Mammary epithelial cell (primary cell): ENCODE measurements at regions not wholly inside any gene's neighbourhood (a gene's known extent, or its start where the extent isn't known, plus 50 kb on each side); places are given as distances from the start of the nearest gene placed in this dataset.

ENCODE experiments used
- EZH2 ChIP-seq: IDR thresholded peaks from 2 replicates; pipeline ENCODE4 v1.6.1; 2012; ENCODE audit warnings: low read length, inconsistent platforms, borderline replicate concordance
- TF ChIP-seq, protein P1 (sequence below), 2 donors: IDR thresholded peaks in 1 of 2; conservative IDR thresholded peaks in 1 of 2; 2 replicates each; pipeline ENCODE4 v1.5.1; 2011 to 2012; ENCODE audit warnings: inconsistent platforms in 2 of 2, low read length in 2 of 2, mild to moderate bottlenecking in 2 of 2, control low read depth in 1 of 2, low read depth in 1 of 2; ENCODE audit not compliant: insufficient read depth in 1 of 2; ENCODE audit errors: extremely low read depth in 1 of 2

DNA sequence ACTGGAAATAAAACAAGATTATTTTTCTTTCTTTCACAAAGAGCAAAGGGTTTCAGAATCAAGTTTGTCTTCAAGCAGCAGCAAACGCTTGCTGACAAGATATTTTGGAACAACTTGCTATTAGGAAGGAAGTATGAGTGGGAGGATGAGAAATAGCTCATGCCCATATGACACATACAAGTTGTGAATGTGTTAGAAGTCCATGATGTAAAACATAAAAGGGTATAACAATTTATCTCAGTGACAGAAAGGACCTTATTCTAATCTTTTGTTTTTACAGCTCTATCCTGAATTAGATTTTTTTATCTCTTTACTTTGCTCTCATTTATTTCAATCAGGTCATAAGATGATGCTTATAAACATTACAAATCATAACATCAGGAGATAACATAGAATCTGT, 516.6 kb upstream of the MEF2C start:
- TF ChIP-seq, protein P1, sequence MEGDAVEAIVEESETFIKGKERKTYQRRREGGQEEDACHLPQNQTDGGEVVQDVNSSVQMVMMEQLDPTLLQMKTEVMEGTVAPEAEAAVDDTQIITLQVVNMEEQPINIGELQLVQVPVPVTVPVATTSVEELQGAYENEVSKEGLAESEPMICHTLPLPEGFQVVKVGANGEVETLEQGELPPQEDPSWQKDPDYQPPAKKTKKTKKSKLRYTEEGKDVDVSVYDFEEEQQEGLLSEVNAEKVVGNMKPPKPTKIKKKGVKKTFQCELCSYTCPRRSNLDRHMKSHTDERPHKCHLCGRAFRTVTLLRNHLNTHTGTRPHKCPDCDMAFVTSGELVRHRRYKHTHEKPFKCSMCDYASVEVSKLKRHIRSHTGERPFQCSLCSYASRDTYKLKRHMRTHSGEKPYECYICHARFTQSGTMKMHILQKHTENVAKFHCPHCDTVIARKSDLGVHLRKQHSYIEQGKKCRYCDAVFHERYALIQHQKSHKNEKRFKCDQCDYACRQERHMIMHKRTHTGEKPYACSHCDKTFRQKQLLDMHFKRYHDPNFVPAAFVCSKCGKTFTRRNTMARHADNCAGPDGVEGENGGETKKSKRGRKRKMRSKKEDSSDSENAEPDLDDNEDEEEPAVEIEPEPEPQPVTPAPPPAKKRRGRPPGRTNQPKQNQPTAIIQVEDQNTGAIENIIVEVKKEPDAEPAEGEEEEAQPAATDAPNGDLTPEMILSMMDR (conservative IDR thresholded peaks at IDR 0.05 in 1 of 2, IDR thresholded peaks at IDR 0.05 in 1 of 2; ENCODE audit: extremely low read depth in 1 of 2, insufficient read depth in 1 of 2, low read depth in 1 of 2, low read length in 2 of 2): no peak
- no peak for TF ChIP-seq EZH2
